Activated B cell treated with CpG ODN at 0.5 μM for 24 hours (primary cell): ENCODE measurements at regions not wholly inside any gene's neighbourhood (a gene's known extent, or its start where the extent isn't known, plus 50 kb on each side); places are given as distances from the start of the nearest gene placed in this dataset.

Experiments
- ATAC-seq: fragments of 200-7000 bp; cut with Tn5 transposase; one replicate; pipeline ENCODE4 v1.10.0; 2021; ENCODE audit warnings: low read depth, mild to moderate bottlenecking, moderate library complexity
- CTCF ChIA-PET: fragments of 350-600 bp; sonication (Branson Sonifier 250); formaldehyde crosslinking; loops from one replicate; lab custom pipeline; 2021; ENCODE audit warnings: antibody characterized with exemption; lab: Charles Lee
- POLR2A ChIA-PET: fragments of 350-600 bp; sonication (Branson Sonifier 250); formaldehyde crosslinking; loops from one replicate; lab custom pipeline; 2021; ENCODE audit warnings: antibody characterized with exemption; lab: Charles Lee
- DNase-seq: peaks from one replicate; pipeline ENCODE4 v3.0.0; 2022
- H3K27ac Mint-ChIP-seq: one replicate; pipeline ENCODE4 v1.8.0; 2020; ENCODE audit warnings: mixed read lengths
- H3K27me3 Mint-ChIP-seq: one replicate; pipeline ENCODE4 v1.8.0; 2021; ENCODE audit warnings: mixed read lengths
- H3K36me3 Mint-ChIP-seq: one replicate; pipeline ENCODE4 v1.8.0; 2021; ENCODE audit warnings: low read depth, mixed read lengths
- H3K4me1 Mint-ChIP-seq: one replicate; pipeline ENCODE4 v1.8.0; 2021; ENCODE audit warnings: mixed read lengths
- H3K4me3 Mint-ChIP-seq: one replicate; pipeline ENCODE4 v1.8.0; 2020; ENCODE audit warnings: mild to moderate bottlenecking, mixed read lengths
- H3K9me3 Mint-ChIP-seq: one replicate; pipeline ENCODE4 v1.8.0; 2020; ENCODE audit warnings: mixed read lengths
- CTCF ChIP-seq: fragments of 200-600 bp; IDR thresholded peaks from one replicate; pipeline ENCODE4 v1.8.0; 2022; ENCODE audit warnings: antibody characterized with exemption, mild to moderate bottlenecking
- intact Hi-C: fragments of 100-400 bp; cut with micrococcal nuclease; formaldehyde crosslinking; loops from one replicate; pipeline ENCODE4 v1.15.1; 2024

- intact Hi-C loops = no loop called here
- peaks cover 86% of the 10 kb centered on the region for H3K4me1 Mint-ChIP-seq
These were observed 62.1 kb upstream of the CPEB4 start for GRCh38 chr5:173826086-173826427.

GRCh38 chr5:173826428-173827350, 61.5 kb upstream of the CPEB4 start:
- Mint-ChIP-seq H3K36me3 (no peaks in the 10 kb centered on the region), H3K4me3 (no peak overlapping the region), H3K9me3 (peaks cover 7% of the 10 kb centered on the region), H3K27ac (no peak overlapping the region), H3K4me1 (peaks cover 86% of the 10 kb centered on the region), H3K27me3 (no peaks in the 10 kb centered on the region)
- ChIA-PET POLR2A (interaction anchor here (0.7 to 1.3 kb wide), 3 partner anchors 58 to 92 kb away, joined by 4 to 5 read pairs (median 4); no protein-coding TSS in a partner anchor), CTCF (interaction anchor here (1.5 kb wide), 1 partner anchor 98 kb away, joined by 5 read pairs; no protein-coding TSS in a partner anchor)
- TF ChIP-seq CTCF = no peak
- DNase-seq = no peak
- no peak for ATAC-seq
- intact Hi-C loops = no loop called here

More at GRCh38 chr5:173826086-173826427, 62.1 kb upstream of the CPEB4 start:
- ChIA-PET POLR2A (interaction anchor here (1.3 kb wide), 1 partner anchor 92 kb away, joined by 4 read pairs; no protein-coding TSS in a partner anchor), CTCF (interaction anchor here (1.0 to 1.5 kb wide), 2 partner anchors 16 to 99 kb away, joined by 4 to 5 read pairs; no protein-coding TSS in a partner anchor)
- Mint-ChIP-seq H3K9me3 (peaks cover 7% of the 10 kb centered on the region), H3K4me3 (no peak overlapping the region), H3K36me3 (no peaks in the 10 kb centered on the region), H3K27me3 (no peaks in the 10 kb centered on the region), H3K27ac (no peak overlapping the region)
- TF ChIP-seq CTCF = no peak
- ATAC-seq (no peak), DNase-seq (no peak)

GRCh38 chr5:173828952-173829351, 59.2 kb upstream of the CPEB4 start:
- H3K36me3 Mint-ChIP-seq = no peaks in the 10 kb centered on the region
- H3K4me1 Mint-ChIP-seq = peaks cover 87% of the 10 kb centered on the region
- no peak for TF ChIP-seq CTCF
- DNase-seq (no peak), ATAC-seq (no peak)
- H3K9me3 Mint-ChIP-seq = peaks cover 7% of the 10 kb centered on the region
- ChIA-PET POLR2A (interaction anchor here (0.7 to 4.9 kb wide), 2 partner anchors 56 to 85 kb away, joined by 3 to 22 read pairs; no protein-coding TSS in a partner anchor), CTCF (no interaction called here)
- H3K27ac Mint-ChIP-seq = no peak overlapping the region
- H3K27me3 Mint-ChIP-seq = no peaks in the 10 kb centered on the region
- intact Hi-C loops = no loop called here
- H3K4me3 Mint-ChIP-seq = no peak overlapping the region

- DNase-seq (no peak), ATAC-seq (peak; percentile 47)
- POLR2A ChIA-PET = interaction anchor here (4.5 to 4.9 kb wide), 2 partner anchors 9 to 55 kb away, joined by 22 to 26 read pairs; no protein-coding TSS in a partner anchor
- Mint-ChIP-seq H3K27ac (peak overlapping the region; percentile 43), H3K4me1 (peaks cover 84% of the 10 kb centered on the region), H3K27me3 (no peaks in the 10 kb centered on the region), H3K9me3 (peaks cover 7% of the 10 kb centered on the region), H3K36me3 (no peaks in the 10 kb centered on the region), H3K4me3 (no peak overlapping the region)
- intact Hi-C loops = loop anchor here (1.0 kb wide), 1 partner anchor 9 kb away; no protein-coding TSS in a partner anchor
- no peak for TF ChIP-seq CTCF
- CTCF ChIA-PET = no interaction called here
These were observed 58.3 kb upstream of the CPEB4 start for GRCh38 chr5:173829826-173830225.

GRCh38 chr5:173830421-173830820, 57.7 kb upstream of the CPEB4 start:
- Mint-ChIP-seq H3K27me3 (no peaks in the 10 kb centered on the region), H3K27ac (no peak overlapping the region), H3K4me3 (no peak overlapping the region), H3K9me3 (peaks cover 7% of the 10 kb centered on the region), H3K4me1 (peaks cover 82% of the 10 kb centered on the region), H3K36me3 (no peaks in the 10 kb centered on the region)
- ChIA-PET POLR2A (interaction anchor here (4.5 to 4.9 kb wide), 2 partner anchors 9 to 55 kb away, joined by 22 to 26 read pairs; no protein-coding TSS in a partner anchor), CTCF (no interaction called here)
- intact Hi-C loops = loop anchor here (1.0 kb wide), 1 partner anchor 9 kb away; no protein-coding TSS in a partner anchor
- DNase-seq = no peak
- TF ChIP-seq CTCF = no peak
- ATAC-seq = no peak
